NB4 (cell line): ENCODE measurements at regions not wholly inside any gene's neighbourhood (a gene's known extent, or its start where the extent isn't known, plus 50 kb on each side); places are given as distances from the start of the nearest gene placed in this dataset.
"Not testable (repeated sequence)": the region's sequence is repeated elsewhere in the genome, so short reads cannot be mapped to it uniquely, and the experiment has no call there.

ENCODE experiments used
- POLR2A ChIP-seq: IDR thresholded peaks from 2 replicates; pipeline ENCODE4 v1.6.1; 2011; ENCODE audit warnings: mild to moderate bottlenecking; ENCODE audit not compliant: insufficient read length; ENCODE audit errors: extremely low read depth
- TF ChIP-seq, protein P1 (sequence below): IDR thresholded peaks from one replicate; pipeline ENCODE4 v1.5.1; 2012; ENCODE audit warnings: low read depth, low read length

GRCh38 chr17:20681746-20682722 lies 102.5 kb downstream of the CDRT15L2 start:
- TF ChIP-seq POLR2A: not testable (repeated sequence)
- TF ChIP-seq, protein P1, sequence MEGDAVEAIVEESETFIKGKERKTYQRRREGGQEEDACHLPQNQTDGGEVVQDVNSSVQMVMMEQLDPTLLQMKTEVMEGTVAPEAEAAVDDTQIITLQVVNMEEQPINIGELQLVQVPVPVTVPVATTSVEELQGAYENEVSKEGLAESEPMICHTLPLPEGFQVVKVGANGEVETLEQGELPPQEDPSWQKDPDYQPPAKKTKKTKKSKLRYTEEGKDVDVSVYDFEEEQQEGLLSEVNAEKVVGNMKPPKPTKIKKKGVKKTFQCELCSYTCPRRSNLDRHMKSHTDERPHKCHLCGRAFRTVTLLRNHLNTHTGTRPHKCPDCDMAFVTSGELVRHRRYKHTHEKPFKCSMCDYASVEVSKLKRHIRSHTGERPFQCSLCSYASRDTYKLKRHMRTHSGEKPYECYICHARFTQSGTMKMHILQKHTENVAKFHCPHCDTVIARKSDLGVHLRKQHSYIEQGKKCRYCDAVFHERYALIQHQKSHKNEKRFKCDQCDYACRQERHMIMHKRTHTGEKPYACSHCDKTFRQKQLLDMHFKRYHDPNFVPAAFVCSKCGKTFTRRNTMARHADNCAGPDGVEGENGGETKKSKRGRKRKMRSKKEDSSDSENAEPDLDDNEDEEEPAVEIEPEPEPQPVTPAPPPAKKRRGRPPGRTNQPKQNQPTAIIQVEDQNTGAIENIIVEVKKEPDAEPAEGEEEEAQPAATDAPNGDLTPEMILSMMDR: not testable (repeated sequence)
